ENCODE measurements at regions not wholly inside any gene's neighbourhood (a gene's known extent, or its start where the extent isn't known, plus 50 kb on each side); places are given as distances from the start of the nearest gene placed in this dataset.
"Not testable (repeated sequence)": the region's sequence is repeated elsewhere in the genome, so short reads cannot be mapped to it uniquely, and the experiment has no call there.

- no peak for TF ChIP-seq CTCF (IDR thresholded peaks at IDR 0.05)
- H3K4me1 ChIP-seq = no peaks in the 10 kb centered on the region
- intact Hi-C loops (cut with DNase I) = no loop called here
- H3K4me3 ChIP-seq = no peak overlapping the region
- no peak for ATAC-seq
- no peaks in the 10 kb centered on the region for H3K27me3 ChIP-seq (ENCODE audit: low read depth)
- H3K27ac ChIP-seq = no peak overlapping the region
- DNase-seq = no peak
- no peaks in the 10 kb centered on the region for H3K9me3 ChIP-seq
- H3K36me3 ChIP-seq = no peaks in the 10 kb centered on the region
These were observed 284.6 kb upstream of the UBE2E3 start for GRCh38 chr2:180695586-180696401.

DNA sequence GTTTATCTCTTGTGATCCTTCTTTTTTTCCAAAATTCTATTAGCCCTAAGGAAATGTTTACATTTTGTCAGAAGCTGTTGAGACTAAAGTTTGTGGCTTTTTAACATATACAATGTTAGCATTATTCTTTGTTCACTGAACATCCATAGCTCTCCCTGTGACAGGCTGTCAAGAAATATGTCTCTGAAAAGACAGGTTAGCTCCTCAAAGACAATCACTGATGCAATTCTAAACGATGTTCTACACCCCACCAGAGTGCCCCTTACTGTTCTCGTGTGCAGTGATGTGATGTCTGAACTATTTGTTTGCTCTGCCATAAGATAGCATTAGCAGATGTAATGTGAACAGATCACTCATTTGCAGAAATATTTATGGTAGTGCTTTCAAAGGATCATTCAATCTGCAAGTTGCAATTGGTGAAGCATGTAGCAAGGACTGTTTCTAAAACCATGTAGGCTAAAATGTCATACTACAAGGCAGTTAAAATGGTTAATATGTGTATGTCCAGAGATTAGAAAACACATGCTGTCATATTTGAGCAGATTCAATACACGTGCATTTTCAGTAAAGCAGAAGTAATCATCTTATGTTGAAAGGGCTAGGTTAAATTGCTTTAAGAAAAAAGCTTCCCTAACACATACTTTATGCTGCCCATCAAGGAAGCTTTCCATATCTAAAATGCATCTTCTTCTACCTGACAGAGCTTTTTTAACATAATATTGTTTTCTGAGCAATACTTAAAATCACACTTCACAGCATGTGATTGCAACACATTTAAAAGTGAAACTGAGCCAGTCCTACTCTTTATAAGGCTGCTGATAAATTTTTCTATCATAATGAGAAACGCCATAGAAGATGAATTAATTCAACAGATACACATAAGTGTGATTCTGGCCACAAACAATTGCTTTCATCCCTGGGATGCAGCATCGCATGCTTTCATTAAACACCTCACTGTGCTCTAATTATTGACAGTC lies 285.7 kb upstream of the UBE2E3 start:
- Histone ChIP-seq H3K9me3 (no peaks in the 10 kb centered on the region), H3K4me3 (no peak overlapping the region), H3K36me3 (no peaks in the 10 kb centered on the region), H3K27me3 (ENCODE audit: low read depth) (no peaks in the 10 kb centered on the region), H3K27ac (no peak overlapping the region), H3K4me1 (no peaks in the 10 kb centered on the region)
- no peak for ATAC-seq
- no peak for TF ChIP-seq CTCF (IDR thresholded peaks at IDR 0.05)
- DNase-seq = no peak
- intact Hi-C loops (cut with DNase I) = no loop called here

- no peaks in the 10 kb centered on the region for H3K36me3 ChIP-seq
- H3K4me3 ChIP-seq = no peak overlapping the region
- intact Hi-C loops (cut with DNase I) = no loop called here
- DNase-seq (no peak), ATAC-seq (no peak)
- no peak for TF ChIP-seq CTCF (IDR thresholded peaks at IDR 0.05)
- no peaks in the 10 kb centered on the region for H3K4me1 ChIP-seq
- H3K27me3 ChIP-seq (ENCODE audit: low read depth) = no peaks in the 10 kb centered on the region
- no peak overlapping the region for H3K27ac ChIP-seq
- H3K9me3 ChIP-seq = no peaks in the 10 kb centered on the region
These were observed 288.1 kb upstream of the UBE2E3 start for GRCh38 chr2:180692322-180692721.

- ATAC-seq; H3K9me3 ChIP-seq; DNase-seq; H3K36me3 ChIP-seq; H3K4me3 ChIP-seq; H3K27ac ChIP-seq; H3K4me1 ChIP-seq; H3K27me3 ChIP-seq (ENCODE audit: low read depth); intact Hi-C loops (cut with DNase I): not testable (repeated sequence)
These were observed 288.6 kb upstream of the UBE2E3 start for GRCh38 chr2:180691855-180692223.

- H3K27me3 ChIP-seq (ENCODE audit: low read depth); H3K36me3 ChIP-seq; H3K4me3 ChIP-seq; H3K4me1 ChIP-seq; intact Hi-C loops (cut with DNase I); H3K9me3 ChIP-seq; ATAC-seq; DNase-seq; H3K27ac ChIP-seq: not testable (repeated sequence)
These were observed 289.1 kb upstream of the UBE2E3 start for GRCh38 chr2:180691186-180691854.

DNA sequence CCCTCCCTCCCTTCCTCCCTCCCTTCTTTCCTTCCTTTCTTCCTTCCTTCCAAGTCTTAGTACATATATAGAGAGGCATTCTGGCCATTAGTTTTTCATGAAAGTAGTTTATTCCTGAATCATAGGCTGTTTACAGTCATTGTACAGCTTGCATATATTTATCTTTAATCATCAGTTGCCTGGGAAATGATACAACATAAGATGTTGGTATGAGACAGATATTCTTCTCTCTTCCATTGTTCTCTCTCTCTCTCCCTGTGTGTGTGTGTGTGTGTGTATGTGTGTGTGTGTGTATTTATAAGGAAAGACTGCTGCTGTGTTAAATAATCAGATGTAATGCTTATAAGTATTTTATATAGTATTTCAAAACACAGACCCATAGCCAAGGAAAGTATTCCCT lies 289.8 kb upstream of the UBE2E3 start:
- no peak overlapping the region for H3K27ac ChIP-seq
- H3K27me3 ChIP-seq (ENCODE audit: low read depth) = no peaks in the 10 kb centered on the region
- H3K4me1 ChIP-seq = no peaks in the 10 kb centered on the region
- TF ChIP-seq CTCF (IDR thresholded peaks at IDR 0.05) = no peak
- intact Hi-C loops (cut with DNase I) = no loop called here
- H3K9me3 ChIP-seq = no peaks in the 10 kb centered on the region
- H3K4me3 ChIP-seq = no peak overlapping the region
- DNase-seq (no peak), ATAC-seq (no peak)
- no peaks in the 10 kb centered on the region for H3K36me3 ChIP-seq
